T-cell (primary cell): ENCODE measurements at regions not wholly inside any gene's neighbourhood (a gene's known extent, or its start where the extent isn't known, plus 50 kb on each side); places are given as distances from the start of the nearest gene placed in this dataset.

ENCODE experiments used
- ATAC-seq, 4 experiments: fragments of 200-7000 bp in 3 of 4; fragments of 150-1000 bp in 1 of 4; cut with Tn5 transposase; replicated peaks in 1 of 4; 1 replicate in 3 of 4; 2 replicates in 1 of 4; pipeline ENCODE4 v1.10.0; 2021; ENCODE audit warnings: moderate library complexity in 3 of 4, mild to moderate bottlenecking in 2 of 4, moderate number of reproducible peaks in 1 of 4
- CTCF ChIA-PET, 2 donors: fragments of 300-600 bp; sonication (Branson Sonifier 250); formaldehyde crosslinking; loops; one replicate each; lab custom pipeline; 2022; ENCODE audit warnings: antibody characterized with exemption in 2 of 2; lab: Charles Lee
- POLR2A ChIA-PET, 2 donors: fragments of 300-600 bp; sonication (Branson Sonifier 250); formaldehyde crosslinking; loops; one replicate each; lab custom pipeline; 2022; ENCODE audit warnings: antibody characterized with exemption in 2 of 2; lab: Charles Lee
- DNase-seq, 35 experiments: peaks; one replicate each; pipeline versions ENCODE4 v3.0.0 to v3.0.0-alpha.2; 2013 to 2023
- H3K27ac ChIP-seq: one replicate; pipeline ENCODE4 v1.5.1; 2013; ENCODE audit warnings: low read length
- H3K27me3 ChIP-seq, 2 experiments: replicated peaks in 1 of 2; 1 replicate in 1 of 2; 2 replicates in 1 of 2; pipeline versions ENCODE4 v1.6.1 to v1.7.0; 2013; ENCODE audit warnings: low read length in 1 of 2, mixed read lengths in 1 of 2; ENCODE audit not compliant: control insufficient read depth in 2 of 2, insufficient read depth in 2 of 2; ENCODE audit errors: extremely low read depth in 1 of 2
- H3K36me3 ChIP-seq, 2 donors: 1 replicate in 1 of 2; 2 replicates in 1 of 2; pipeline versions ENCODE4 v1.6.1 to v1.7.0; 2013; ENCODE audit warnings: low read length in 1 of 2; ENCODE audit not compliant: control insufficient read depth in 2 of 2, insufficient read depth in 1 of 2; ENCODE audit errors: extremely low read depth in 1 of 2
- H3K4me1 ChIP-seq, 2 experiments: 1 replicate in 1 of 2; 2 replicates in 1 of 2; pipeline versions ENCODE4 v1.6.1 to v1.7.0; 2013; ENCODE audit warnings: low read length in 2 of 2, mixed read lengths in 1 of 2; ENCODE audit not compliant: insufficient read depth in 2 of 2, control insufficient read depth in 1 of 2; ENCODE audit errors: extremely low read depth in 1 of 2
- H3K4me3 ChIP-seq, 2 donors: 1 replicate in 1 of 2; 2 replicates in 1 of 2; pipeline versions ENCODE4 v1.5.1 to v1.7.0; 2013; ENCODE audit warnings: mild to moderate bottlenecking in 2 of 2, low read length in 1 of 2, moderate library complexity in 1 of 2; ENCODE audit not compliant: control insufficient read depth in 1 of 2; ENCODE audit errors: extremely low read depth in 1 of 2
- H3K9me3 ChIP-seq: 2 replicates; pipeline ENCODE4 v1.7.0; 2013
- H3K27ac Mint-ChIP-seq, 2 donors: one replicate each; pipeline ENCODE4 v1.8.0; 2020 to 2021; ENCODE audit warnings: mild to moderate bottlenecking in 2 of 2, mixed read lengths in 2 of 2
- H3K27me3 Mint-ChIP-seq, 2 donors: one replicate each; pipeline ENCODE4 v1.8.0; 2021 to 2022; ENCODE audit warnings: mixed read lengths in 2 of 2
- H3K36me3 Mint-ChIP-seq: one replicate; pipeline ENCODE4 v1.8.0; 2021; ENCODE audit warnings: mixed read lengths
- H3K4me1 Mint-ChIP-seq, 3 donors: one replicate each; pipeline ENCODE4 v1.8.0; 2020 to 2022; ENCODE audit warnings: mixed read lengths in 3 of 3, mild to moderate bottlenecking in 1 of 3
- H3K4me3 Mint-ChIP-seq, 3 donors: one replicate each; pipeline ENCODE4 v1.8.0; 2020 to 2022; ENCODE audit warnings: mild to moderate bottlenecking in 3 of 3, mixed read lengths in 3 of 3, moderate library complexity in 3 of 3
- H3K9me3 Mint-ChIP-seq, 3 donors: one replicate each; pipeline ENCODE4 v1.8.0; 2020 to 2022; ENCODE audit warnings: mixed read lengths in 3 of 3
- WGBS: methylation state at CpG from one replicate; pipeline ENCODE4 v1.1.5; 2013; ENCODE audit warnings: missing lambda C conversion rate; ENCODE audit not compliant: insufficient coverage; 5-methylcytosine and 5-hydroxymethylcytosine counted together

- Mint-ChIP-seq H3K36me3 (no peaks in the 10 kb centered on the region), H3K4me1 (no peaks in the 10 kb centered on the region), H3K27ac (no peak overlapping the region), H3K4me3 (no peak overlapping the region), H3K27me3 (peaks cover 0 to 4% of the 10 kb centered on the region in 2 donors), H3K9me3 (no peaks in the 10 kb centered on the region)
- H3K4me3 ChIP-seq = no peak overlapping the region
- ChIA-PET POLR2A (no interaction called here), CTCF (no interaction called here)
- no peak for ATAC-seq
- H3K36me3 ChIP-seq = no peaks in the 10 kb centered on the region
- no peaks in the 10 kb centered on the region for H3K4me1 ChIP-seq
- DNase-seq = no peak
- no peaks in the 10 kb centered on the region for H3K27me3 ChIP-seq
- 89% methylated on average over 5 of the region's 6 CpGs for WGBS
- H3K27ac ChIP-seq = no peak overlapping the region
- H3K9me3 ChIP-seq = no peaks in the 10 kb centered on the region
These were observed 228.8 kb downstream of the C12orf75 start for GRCh38 chr12:105559310-105559709.

GRCh38 chr12:105561546-105562198, 231.2 kb downstream of the C12orf75 start:
- no peaks in the 10 kb centered on the region for H3K9me3 Mint-ChIP-seq
- no peak overlapping the region for H3K4me3 Mint-ChIP-seq
- WGBS = 85% methylated on average over 2 of the region's 7 CpGs
- ATAC-seq (no peak), DNase-seq (no peak)
- Histone ChIP-seq H3K4me3 (no peak overlapping the region), H3K27me3 (no peaks in the 10 kb centered on the region), H3K36me3 (no peaks in the 10 kb centered on the region), H3K27ac (no peak overlapping the region), H3K4me1 (no peaks in the 10 kb centered on the region), H3K9me3 (no peaks in the 10 kb centered on the region)
- H3K36me3 Mint-ChIP-seq = no peaks in the 10 kb centered on the region
- H3K27me3 Mint-ChIP-seq = peaks cover 0 to 3% of the 10 kb centered on the region in 2 donors
- no peaks in the 10 kb centered on the region for H3K4me1 Mint-ChIP-seq
- POLR2A ChIA-PET = no interaction called here
- CTCF ChIA-PET = no interaction called here
- no peak overlapping the region for H3K27ac Mint-ChIP-seq

GRCh38 chr12:105562199-105562971, 231.9 kb downstream of the C12orf75 start:
- no peak overlapping the region for H3K4me3 Mint-ChIP-seq
- ATAC-seq = no peak
- 77% methylated on average over 17 of the region's 24 CpGs for WGBS
- no peaks in the 10 kb centered on the region for H3K4me1 Mint-ChIP-seq
- H3K27ac ChIP-seq = no peak overlapping the region
- ChIA-PET POLR2A (no interaction called here), CTCF (no interaction called here)
- H3K9me3 Mint-ChIP-seq = no peaks in the 10 kb centered on the region
- no peaks in the 10 kb centered on the region for H3K27me3 ChIP-seq
- no peaks in the 10 kb centered on the region for H3K9me3 ChIP-seq
- no peaks in the 10 kb centered on the region for H3K36me3 Mint-ChIP-seq
- no peak overlapping the region for H3K27ac Mint-ChIP-seq
- H3K4me1 ChIP-seq = no peaks in the 10 kb centered on the region
- H3K27me3 Mint-ChIP-seq = peaks cover 0 to 2% of the 10 kb centered on the region in 2 donors
- no peak overlapping the region for H3K4me3 ChIP-seq
- H3K36me3 ChIP-seq = no peaks in the 10 kb centered on the region
- no peak for DNase-seq

- WGBS = 60% methylated on average over 1 of the region's 1 CpG
- ATAC-seq (no peak), DNase-seq (no peak)
- H3K9me3 ChIP-seq = no peaks in the 10 kb centered on the region
- H3K27me3 ChIP-seq = peaks cover 0 to 5% of the 10 kb centered on the region in 2 experiments
- no peaks in the 10 kb centered on the region for H3K4me1 Mint-ChIP-seq
- ChIA-PET POLR2A (no interaction called here), CTCF (no interaction called here)
- H3K4me1 ChIP-seq = no peaks in the 10 kb centered on the region
- no peaks in the 10 kb centered on the region for H3K36me3 Mint-ChIP-seq
- H3K9me3 Mint-ChIP-seq = no peaks in the 10 kb centered on the region
- H3K4me3 Mint-ChIP-seq = no peak overlapping the region
- H3K27me3 Mint-ChIP-seq = peaks cover 0 to 8% of the 10 kb centered on the region in 2 donors
- no peak overlapping the region for H3K27ac ChIP-seq
- no peaks in the 10 kb centered on the region for H3K36me3 ChIP-seq
- H3K4me3 ChIP-seq = no peak overlapping the region
- no peak overlapping the region for H3K27ac Mint-ChIP-seq
These were observed 236.6 kb downstream of the C12orf75 start for GRCh38 chr12:105567061-105567460.

- POLR2A ChIA-PET = no interaction called here
These were observed 239.4 kb downstream of the C12orf75 start for GRCh38 chr12:105569886-105570285.

GRCh38 chr12:105570944-105571343, 240.5 kb downstream of the C12orf75 start:
- Mint-ChIP-seq H3K4me1 (no peaks in the 10 kb centered on the region), H3K9me3 (peaks cover 0 to 2% (median 0%) of the 10 kb centered on the region in 3 donors), H3K27ac (no peak overlapping the region), H3K4me3 (no peak overlapping the region), H3K36me3 (no peaks in the 10 kb centered on the region), H3K27me3 (peaks cover 0 to 8% of the 10 kb centered on the region in 2 donors)
- Histone ChIP-seq H3K4me3 (no peak overlapping the region), H3K4me1 (no peaks in the 10 kb centered on the region), H3K27me3 (peaks cover 0 to 5% of the 10 kb centered on the region in 2 experiments), H3K27ac (no peak overlapping the region), H3K36me3 (no peaks in the 10 kb centered on the region), H3K9me3 (no peaks in the 10 kb centered on the region)
- POLR2A ChIA-PET = no interaction called here
- WGBS = 94% methylated on average over 4 of the region's 4 CpGs
- ATAC-seq = no peak
- CTCF ChIA-PET = no interaction called here
- no peak for DNase-seq

More at GRCh38 chr12:105569886-105570285, 239.4 kb downstream of the C12orf75 start:
- Histone ChIP-seq H3K27me3 (peaks cover 0 to 5% of the 10 kb centered on the region in 2 experiments), H3K36me3 (no peaks in the 10 kb centered on the region), H3K4me3 (no peak overlapping the region), H3K4me1 (no peaks in the 10 kb centered on the region), H3K27ac (no peak overlapping the region), H3K9me3 (no peaks in the 10 kb centered on the region)
- Mint-ChIP-seq H3K4me3 (no peak overlapping the region), H3K9me3 (peaks cover 0 to 2% (median 0%) of the 10 kb centered on the region in 3 donors), H3K4me1 (no peaks in the 10 kb centered on the region), H3K27me3 (peaks cover 0 to 8% of the 10 kb centered on the region in 2 donors), H3K27ac (no peak overlapping the region), H3K36me3 (no peaks in the 10 kb centered on the region)
- 100% methylated on average over 1 of the region's 3 CpGs for WGBS
- CTCF ChIA-PET = no interaction called here
- DNase-seq (no peak), ATAC-seq (no peak)
